GM12878 (cell line): ENCODE measurements at regions not wholly inside any gene's neighbourhood (a gene's known extent, or its start where the extent isn't known, plus 50 kb on each side); places are given as distances from the start of the nearest gene placed in this dataset.

Experiments used
- ATF7 ChIP-seq: fragments of 450-650 bp; IDR thresholded peaks from 2 replicates; pipeline ENCODE4 v1.6.1; 2016; ENCODE audit warnings: low read depth, mild to moderate bottlenecking
- BMI1 ChIP-seq: fragments of 450-650 bp; IDR thresholded peaks from 2 replicates; pipeline ENCODE4 v1.6.1; 2016; ENCODE audit warnings: mild to moderate bottlenecking, moderate library complexity, borderline replicate concordance
- NRF1 ChIP-seq: conservative IDR thresholded peaks from 2 replicates; pipeline ENCODE4 v1.6.1; 2011; ENCODE audit warnings: mild to moderate bottlenecking, low read depth, low read length, improper control_type of control experiment
- RAD21 ChIP-seq: IDR thresholded peaks from 2 replicates; pipeline ENCODE4 v1.6.1; 2011; ENCODE audit warnings: mild to moderate bottlenecking, low read depth, low read length, moderate library complexity; ENCODE audit not compliant: insufficient read depth
- TF ChIP-seq, protein P1 (sequence below), 3 experiments: IDR thresholded peaks in 2 of 3; conservative IDR thresholded peaks in 1 of 3; 2 replicates each; pipeline ENCODE4 v1.5.1; 2011; ENCODE audit warnings: low read depth in 3 of 3, low read length in 3 of 3, mild to moderate bottlenecking in 3 of 3, control low read depth in 2 of 3, moderate library complexity in 2 of 3, inconsistent platforms in 1 of 3, mixed read lengths in 1 of 3; ENCODE audit not compliant: control insufficient read depth in 2 of 3, insufficient read depth in 1 of 3; ENCODE audit errors: extremely low read depth in 1 of 3

DNA sequence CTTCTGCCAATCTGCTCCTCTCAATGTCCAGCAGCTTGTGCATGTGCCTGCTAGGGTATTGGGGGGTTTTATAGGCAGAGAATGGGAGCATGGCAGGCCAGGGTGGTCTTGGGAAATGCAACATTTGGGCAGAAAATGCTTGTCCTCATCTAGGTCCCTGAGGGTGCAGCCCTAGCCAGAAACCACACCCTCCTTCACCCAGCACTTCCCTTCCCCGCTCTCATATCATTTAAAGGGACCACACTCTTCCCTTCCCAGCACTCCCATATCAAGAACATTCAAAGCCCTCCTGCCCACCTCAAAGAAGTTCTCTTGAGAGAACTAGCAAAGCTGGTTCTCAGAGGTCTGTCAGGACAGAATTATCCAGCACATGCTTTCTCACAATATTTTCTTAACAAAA lies 62.1 kb downstream of the HSD3B1 start:
- no peak for TF ChIP-seq ATF7
- no peak for TF ChIP-seq BMI1
- TF ChIP-seq, protein P1, sequence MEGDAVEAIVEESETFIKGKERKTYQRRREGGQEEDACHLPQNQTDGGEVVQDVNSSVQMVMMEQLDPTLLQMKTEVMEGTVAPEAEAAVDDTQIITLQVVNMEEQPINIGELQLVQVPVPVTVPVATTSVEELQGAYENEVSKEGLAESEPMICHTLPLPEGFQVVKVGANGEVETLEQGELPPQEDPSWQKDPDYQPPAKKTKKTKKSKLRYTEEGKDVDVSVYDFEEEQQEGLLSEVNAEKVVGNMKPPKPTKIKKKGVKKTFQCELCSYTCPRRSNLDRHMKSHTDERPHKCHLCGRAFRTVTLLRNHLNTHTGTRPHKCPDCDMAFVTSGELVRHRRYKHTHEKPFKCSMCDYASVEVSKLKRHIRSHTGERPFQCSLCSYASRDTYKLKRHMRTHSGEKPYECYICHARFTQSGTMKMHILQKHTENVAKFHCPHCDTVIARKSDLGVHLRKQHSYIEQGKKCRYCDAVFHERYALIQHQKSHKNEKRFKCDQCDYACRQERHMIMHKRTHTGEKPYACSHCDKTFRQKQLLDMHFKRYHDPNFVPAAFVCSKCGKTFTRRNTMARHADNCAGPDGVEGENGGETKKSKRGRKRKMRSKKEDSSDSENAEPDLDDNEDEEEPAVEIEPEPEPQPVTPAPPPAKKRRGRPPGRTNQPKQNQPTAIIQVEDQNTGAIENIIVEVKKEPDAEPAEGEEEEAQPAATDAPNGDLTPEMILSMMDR (IDR thresholded peaks at IDR 0.05 in 2 of 3, conservative IDR thresholded peaks at IDR 0.05 in 1 of 3; ENCODE audit: control insufficient read depth in 2 of 3, extremely low read depth in 1 of 3, insufficient read depth in 1 of 3, low read depth in 3 of 3, low read length in 3 of 3), result no peak
- TF ChIP-seq NRF1, result no peak
- TF ChIP-seq RAD21, result no peak
